GM18868 (cell line): ENCODE measurements at regions not wholly inside any gene's neighbourhood (a gene's known extent, or its start where the extent isn't known, plus 50 kb on each side); places are given as distances from the start of the nearest gene placed in this dataset.
"Not testable (repeated sequence)": the region's sequence is repeated elsewhere in the genome, so short reads cannot be mapped to it uniquely, and the experiment has no call there.

Source experiments
- ATAC-seq: cut with Tn5 transposase; IDR thresholded peaks from one replicate; pipeline ENCODE4 v1.9.1; 2021; ENCODE audit warnings: mild to moderate bottlenecking, moderate library complexity; ENCODE audit not compliant: unreplicated experiment

- no peak for ATAC-seq
Measured at GRCh38 chr1:191699343-191699742, 458.9 kb upstream of the RGS18 start.

- ATAC-seq, result no peak
Measured at GRCh38 chr1:191700922-191701321, 457.3 kb upstream of the RGS18 start.

- ATAC-seq, result no peak
Measured at GRCh38 chr1:191702124-191702523, 456.1 kb upstream of the RGS18 start.

- no peak for ATAC-seq
Measured at GRCh38 chr1:191707288-191707687, 451.0 kb upstream of the RGS18 start.

GRCh38 chr1:191709215-191709614 lies 449.0 kb upstream of the RGS18 start:
- no peak for ATAC-seq

GRCh38 chr1:191711961-191712360 lies 446.3 kb upstream of the RGS18 start:
- ATAC-seq, result no peak

GRCh38 chr1:191714845-191715244 lies 443.4 kb upstream of the RGS18 start:
- ATAC-seq, result no peak

GRCh38 chr1:191729742-191730141 lies 428.5 kb upstream of the RGS18 start:
- ATAC-seq, result no peak

GRCh38 chr1:191731608-191732302 lies 426.5 kb upstream of the RGS18 start:
- not testable (repeated sequence) for ATAC-seq

GRCh38 chr1:191734321-191734720 lies 423.9 kb upstream of the RGS18 start:
- ATAC-seq, result no peak

GRCh38 chr1:191739544-191739943 lies 418.7 kb upstream of the RGS18 start:
- no peak for ATAC-seq

- ATAC-seq, result no peak
Measured at GRCh38 chr1:191752342-191752741, 405.9 kb upstream of the RGS18 start.

- ATAC-seq, result no peak
Measured at GRCh38 chr1:191760016-191760415, 398.2 kb upstream of the RGS18 start.

GRCh38 chr1:191788551-191788950 lies 369.7 kb upstream of the RGS18 start:
- ATAC-seq, result no peak

GRCh38 chr1:191798178-191798577 lies 360.1 kb upstream of the RGS18 start:
- ATAC-seq, result no peak

GRCh38 chr1:191804311-191804710 lies 354.0 kb upstream of the RGS18 start:
- no peak for ATAC-seq

- ATAC-seq, result not testable (repeated sequence)
Measured at GRCh38 chr1:191813593-191813992, 344.7 kb upstream of the RGS18 start.

- ATAC-seq, result no peak
Measured at GRCh38 chr1:191818198-191818597, 340.1 kb upstream of the RGS18 start.

GRCh38 chr1:191831572-191831971 lies 326.7 kb upstream of the RGS18 start:
- peak; percentile 72 for ATAC-seq

GRCh38 chr1:191839891-191840290 lies 318.4 kb upstream of the RGS18 start:
- no peak for ATAC-seq

- peak; percentile 42 for ATAC-seq
Measured at GRCh38 chr1:191851799-191852595, 306.3 kb upstream of the RGS18 start.

GRCh38 chr1:191852907-191853306 lies 305.4 kb upstream of the RGS18 start:
- no peak for ATAC-seq
